ENCODE measurements at regions not wholly inside any gene's neighbourhood (a gene's known extent, or its start where the extent isn't known, plus 50 kb on each side); places are given as distances from the start of the nearest gene placed in this dataset.

DNA sequence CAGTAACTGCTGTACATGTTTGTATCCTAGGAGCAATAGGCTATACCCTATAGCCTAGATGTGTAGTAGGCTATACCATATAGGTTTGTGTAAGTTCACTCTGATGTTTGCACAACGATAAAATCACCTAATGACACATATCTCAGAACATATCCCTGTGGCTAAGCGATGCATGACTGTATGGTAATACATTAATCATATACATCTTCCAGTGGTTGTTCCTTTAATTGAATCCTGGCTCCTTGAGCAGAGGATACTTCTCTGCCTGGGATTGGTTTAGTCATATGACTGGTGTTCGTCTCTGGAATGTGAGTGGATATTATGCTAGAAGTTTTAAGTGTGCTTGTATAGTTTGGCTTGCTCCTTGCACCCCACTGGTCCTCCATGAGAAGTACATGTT lies 425.8 kb downstream of the MAN2A1 start:
- H3K27me3 ChIP-seq, result no peaks in the 10 kb centered on the region
- TF ChIP-seq CTCF (IDR thresholded peaks at IDR 0.05 in 4 of 5, conservative IDR thresholded peaks at IDR 0.05 in 1 of 5) (no peak), POLR2A (IDR thresholded peaks at IDR 0.05) (no peak)
- in situ Hi-C loops (cut with MboI; ENCODE audit: low sequenced_read_pairs in 4 of 4) (no loop called here), intact Hi-C loops (cut with DNase I; ENCODE audit: low total_unique reads) (no loop called here)
- H3K4me3 ChIP-seq, result no peak overlapping the region
- H3K36me3 ChIP-seq, result no peaks in the 10 kb centered on the region
- DNase-seq, result no peak
- H3K9me3 ChIP-seq, result no peaks in the 10 kb centered on the region
- ATAC-seq, result no peak
- H3K27ac ChIP-seq, result no peak overlapping the region
- no peaks in the 10 kb centered on the region for H3K4me1 ChIP-seq

GRCh38 chr5:110116539-110116938 lies 426.8 kb downstream of the MAN2A1 start:
- in situ Hi-C loops (cut with MboI; ENCODE audit: low sequenced_read_pairs in 4 of 4), result no loop called here
- intact Hi-C loops (cut with DNase I; ENCODE audit: low total_unique reads), result no loop called here
- ATAC-seq (no peak), DNase-seq (no peak)
- H3K27me3 ChIP-seq, result no peaks in the 10 kb centered on the region
- no peaks in the 10 kb centered on the region for H3K4me1 ChIP-seq
- no peak overlapping the region for H3K27ac ChIP-seq
- H3K4me3 ChIP-seq, result no peak overlapping the region
- H3K36me3 ChIP-seq, result no peaks in the 10 kb centered on the region
- TF ChIP-seq POLR2A (IDR thresholded peaks at IDR 0.05), result no peak
- TF ChIP-seq CTCF (IDR thresholded peaks at IDR 0.05 in 4 of 5, conservative IDR thresholded peaks at IDR 0.05 in 1 of 5), result no peak
- H3K9me3 ChIP-seq, result no peaks in the 10 kb centered on the region

DNA sequence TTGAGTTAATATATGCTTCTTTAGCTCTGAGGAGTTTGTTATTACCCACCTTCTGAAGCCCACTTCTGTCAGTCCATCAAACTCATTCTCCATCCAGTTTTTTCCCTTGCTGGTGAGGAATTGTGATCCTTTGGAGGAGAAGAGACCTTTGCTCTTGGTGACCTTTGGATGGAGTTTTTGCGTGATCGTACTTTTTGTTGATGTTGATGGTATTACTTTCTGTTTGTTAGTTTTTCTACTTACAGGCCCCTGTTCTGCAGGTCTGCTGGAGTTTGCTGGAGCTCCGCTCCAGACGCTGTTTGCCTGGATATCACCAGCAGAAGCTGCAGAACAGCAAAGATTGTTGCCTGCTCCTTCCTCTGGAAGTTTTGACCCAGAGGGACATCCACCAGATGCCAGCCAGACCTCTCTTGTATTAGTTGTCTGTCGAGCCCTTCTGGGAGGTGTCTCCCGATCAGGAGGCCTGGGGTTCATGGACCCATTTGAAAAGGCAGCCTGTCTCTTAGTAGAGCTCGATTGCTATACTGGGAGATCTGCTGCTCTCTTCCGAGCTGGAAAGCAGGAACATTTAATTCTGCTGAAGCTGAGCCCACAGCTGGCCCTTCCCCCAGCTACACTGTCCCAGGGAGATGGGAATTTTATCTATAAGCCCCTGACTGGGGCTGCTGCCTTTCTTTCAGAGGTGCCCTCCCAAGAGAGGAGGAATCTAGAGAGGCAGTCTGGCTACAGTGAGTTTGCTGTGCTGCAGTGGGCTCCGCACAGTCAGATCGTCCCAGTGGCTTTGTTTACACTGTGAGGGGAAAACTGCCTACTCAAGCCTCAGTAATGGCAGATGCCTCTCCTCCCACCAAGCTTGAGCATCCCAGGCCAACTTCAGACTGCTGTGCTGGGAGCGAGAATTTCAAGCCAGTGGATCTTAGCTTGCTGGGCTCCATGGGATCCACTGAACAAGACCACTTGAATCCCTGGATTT lies 445.5 kb downstream of the MAN2A1 start:
- ATAC-seq (no peak), DNase-seq (no peak)

DNA sequence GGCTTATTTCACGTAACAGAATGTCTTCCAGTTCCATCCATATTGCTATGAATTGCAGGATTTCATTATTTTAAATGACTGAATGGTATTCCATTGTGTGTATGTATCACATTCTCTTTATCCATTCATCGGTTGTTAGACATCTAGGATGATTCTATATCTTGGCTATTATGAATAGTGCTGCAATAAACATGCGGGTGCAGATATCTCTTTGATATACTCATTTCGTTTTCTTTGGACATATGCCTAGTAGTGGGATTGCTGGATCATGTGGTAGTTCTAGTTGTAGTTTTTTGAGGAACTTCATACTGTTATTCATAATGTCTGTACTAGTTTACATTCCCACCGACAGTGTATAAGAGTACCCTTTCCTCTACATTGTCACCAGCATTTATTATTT lies 460.5 kb downstream of the MAN2A1 start:
- in situ Hi-C loops (cut with MboI; ENCODE audit: low sequenced_read_pairs in 4 of 4), result no loop called here
- no peak for ATAC-seq

More for the DNA sequence above, 445.5 kb downstream of the MAN2A1 start:
- intact Hi-C loops (cut with DNase I; ENCODE audit: low total_unique reads), result no loop called here
- no peaks in the 10 kb centered on the region for H3K4me1 ChIP-seq
- no peak overlapping the region for H3K4me3 ChIP-seq
- in situ Hi-C loops (cut with MboI; ENCODE audit: low sequenced_read_pairs in 4 of 4), result no loop called here
- no peak overlapping the region for H3K27ac ChIP-seq
- no peak for TF ChIP-seq CTCF (IDR thresholded peaks at IDR 0.05 in 4 of 5, conservative IDR thresholded peaks at IDR 0.05 in 1 of 5)
- TF ChIP-seq POLR2A (IDR thresholded peaks at IDR 0.05), result no peak
- no peaks in the 10 kb centered on the region for H3K9me3 ChIP-seq
- H3K36me3 ChIP-seq, result no peaks in the 10 kb centered on the region
- no peaks in the 10 kb centered on the region for H3K27me3 ChIP-seq

More for the DNA sequence above, 460.5 kb downstream of the MAN2A1 start:
- TF ChIP-seq CTCF (IDR thresholded peaks at IDR 0.05 in 4 of 5, conservative IDR thresholded peaks at IDR 0.05 in 1 of 5) (no peak), POLR2A (IDR thresholded peaks at IDR 0.05) (no peak)
- Histone ChIP-seq H3K4me3 (no peak overlapping the region), H3K27me3 (no peaks in the 10 kb centered on the region), H3K27ac (no peak overlapping the region), H3K9me3 (no peaks in the 10 kb centered on the region), H3K4me1 (no peaks in the 10 kb centered on the region), H3K36me3 (no peaks in the 10 kb centered on the region)
- intact Hi-C loops (cut with DNase I; ENCODE audit: low total_unique reads), result no loop called here
- DNase-seq, result no peak
